Activated CD4-positive, alpha-beta T cell treated with anti-CD3 and anti-CD28 coated beads, Interleukin-2, amount 10 ng/mL, durations not matched to agents 7 days and 5 days (primary cell): ENCODE measurements at regions not wholly inside any gene's neighbourhood (a gene's known extent, or its start where the extent isn't known, plus 50 kb on each side); places are given as distances from the start of the nearest gene placed in this dataset.

ENCODE experiments used
- CTCF ChIA-PET: fragments of 350-600 bp; sonication (Branson Sonifier 250); formaldehyde crosslinking; loops from one replicate; lab custom pipeline; 2021; ENCODE audit warnings: antibody characterized with exemption; lab: Charles Lee
- POLR2A ChIA-PET: fragments of 350-600 bp; sonication (Branson Sonifier 250); formaldehyde crosslinking; loops from one replicate; lab custom pipeline; 2021; ENCODE audit warnings: antibody characterized with exemption; lab: Charles Lee
- DNase-seq: peaks from one replicate; pipeline ENCODE4 v3.0.0-alpha.2; 2020
- H3K27ac Mint-ChIP-seq: one replicate; pipeline ENCODE4 v1.8.0; 2021; ENCODE audit warnings: mild to moderate bottlenecking, moderate library complexity, mixed read lengths
- H3K27me3 Mint-ChIP-seq: one replicate; pipeline ENCODE4 v1.8.0; 2021; ENCODE audit warnings: mixed read lengths
- H3K36me3 Mint-ChIP-seq: one replicate; pipeline ENCODE4 v1.8.0; 2021; ENCODE audit warnings: low read depth, mixed read lengths
- H3K4me1 Mint-ChIP-seq: one replicate; pipeline ENCODE4 v1.8.0; 2021; ENCODE audit warnings: mixed read lengths
- H3K4me3 Mint-ChIP-seq: one replicate; pipeline ENCODE4 v1.8.0; 2021; ENCODE audit warnings: mild to moderate bottlenecking, moderate library complexity, mixed read lengths
- H3K9me3 Mint-ChIP-seq: one replicate; pipeline ENCODE4 v1.8.0; 2021; ENCODE audit warnings: mixed read lengths

GRCh38 chr5:58080573-58080972, 379.3 kb downstream of the PLK2 start:
- Mint-ChIP-seq H3K4me3 (no peak overlapping the region), H3K27ac (no peak overlapping the region), H3K9me3 (no peaks in the 10 kb centered on the region), H3K27me3 (peaks cover 4% of the 10 kb centered on the region), H3K36me3 (no peaks in the 10 kb centered on the region), H3K4me1 (no peaks in the 10 kb centered on the region)
- ChIA-PET CTCF (no interaction called here), POLR2A (no interaction called here)
- DNase-seq, result no peak

- ChIA-PET CTCF (no interaction called here), POLR2A (no interaction called here)
- peaks cover 4% of the 10 kb centered on the region for H3K27me3 Mint-ChIP-seq
- H3K4me3 Mint-ChIP-seq, result no peak overlapping the region
- H3K36me3 Mint-ChIP-seq, result no peaks in the 10 kb centered on the region
- no peak overlapping the region for H3K27ac Mint-ChIP-seq
- H3K4me1 Mint-ChIP-seq, result no peaks in the 10 kb centered on the region
- H3K9me3 Mint-ChIP-seq, result no peaks in the 10 kb centered on the region
- no peak for DNase-seq
Measured at GRCh38 chr5:58077966-58078365, 381.9 kb downstream of the PLK2 start.

- ChIA-PET POLR2A (no interaction called here), CTCF (no interaction called here)
- Mint-ChIP-seq H3K9me3 (no peaks in the 10 kb centered on the region), H3K36me3 (no peaks in the 10 kb centered on the region), H3K27ac (no peak overlapping the region), H3K4me1 (no peaks in the 10 kb centered on the region), H3K27me3 (peaks cover 1% of the 10 kb centered on the region), H3K4me3 (no peak overlapping the region)
- no peak for DNase-seq
Measured at GRCh38 chr5:58077416-58077815, 382.5 kb downstream of the PLK2 start.

- POLR2A ChIA-PET, result no interaction called here
- Mint-ChIP-seq H3K27me3 (no peaks in the 10 kb centered on the region), H3K4me1 (no peaks in the 10 kb centered on the region), H3K36me3 (no peaks in the 10 kb centered on the region), H3K27ac (no peak overlapping the region), H3K9me3 (no peaks in the 10 kb centered on the region), H3K4me3 (no peak overlapping the region)
- CTCF ChIA-PET, result interaction anchor here (1.2 kb wide), 1 partner anchor 54 kb away, joined by 3 read pairs; no protein-coding TSS in a partner anchor
- DNase-seq, result no peak
Measured at GRCh38 chr5:58076483-58077257, 383.2 kb downstream of the PLK2 start.

DNA sequence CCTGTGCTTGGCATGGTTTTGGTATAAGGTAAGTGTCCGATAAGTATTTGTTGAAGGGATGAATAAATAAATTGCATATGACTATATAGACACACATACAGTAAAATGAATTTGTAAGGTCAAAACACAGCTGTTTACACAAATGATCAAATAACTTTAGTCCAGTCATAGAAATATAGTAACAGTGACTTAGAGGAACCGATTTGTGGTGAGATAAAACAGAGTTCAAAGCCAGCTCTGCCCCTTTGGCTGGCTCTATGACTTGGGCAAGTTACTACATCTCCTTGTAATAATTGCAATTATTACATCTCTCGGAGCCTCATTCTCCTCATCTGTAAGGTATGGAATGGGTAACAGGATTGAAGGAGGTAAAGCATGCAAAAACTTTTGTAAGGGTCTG, 384.0 kb downstream of the PLK2 start:
- H3K36me3 Mint-ChIP-seq, result no peaks in the 10 kb centered on the region
- no peak overlapping the region for H3K27ac Mint-ChIP-seq
- CTCF ChIA-PET, result interaction anchor here (1.2 kb wide), 1 partner anchor 53 kb away, joined by 3 read pairs; no protein-coding TSS in a partner anchor
- POLR2A ChIA-PET, result no interaction called here
- no peaks in the 10 kb centered on the region for H3K27me3 Mint-ChIP-seq
- H3K4me3 Mint-ChIP-seq, result no peak overlapping the region
- no peaks in the 10 kb centered on the region for H3K4me1 Mint-ChIP-seq
- no peak for DNase-seq
- no peaks in the 10 kb centered on the region for H3K9me3 Mint-ChIP-seq

DNA sequence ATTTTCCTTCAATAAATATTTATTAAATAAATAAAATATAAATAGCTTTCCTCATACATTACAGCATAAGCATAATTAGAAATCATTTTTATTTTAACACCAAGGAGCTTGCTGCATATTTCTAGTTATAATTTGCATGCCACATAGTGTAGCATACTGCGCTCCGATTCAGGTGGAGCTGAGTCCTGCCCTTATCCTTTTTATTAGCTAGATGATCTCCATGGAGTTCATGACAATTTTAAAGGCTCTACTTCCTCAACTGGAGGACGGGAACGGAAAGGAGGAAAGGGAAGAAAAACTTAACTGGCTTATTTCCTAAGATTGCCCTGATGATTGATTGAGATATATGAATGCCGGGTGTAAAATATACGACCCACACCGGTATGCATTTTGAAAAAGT, 385.2 kb downstream of the PLK2 start:
- CTCF ChIA-PET, result no interaction called here
- H3K27ac Mint-ChIP-seq, result no peak overlapping the region
- no peaks in the 10 kb centered on the region for H3K4me1 Mint-ChIP-seq
- no peaks in the 10 kb centered on the region for H3K9me3 Mint-ChIP-seq
- no peak overlapping the region for H3K4me3 Mint-ChIP-seq
- DNase-seq, result no peak
- POLR2A ChIA-PET, result no interaction called here
- no peaks in the 10 kb centered on the region for H3K27me3 Mint-ChIP-seq
- H3K36me3 Mint-ChIP-seq, result no peaks in the 10 kb centered on the region

DNA sequence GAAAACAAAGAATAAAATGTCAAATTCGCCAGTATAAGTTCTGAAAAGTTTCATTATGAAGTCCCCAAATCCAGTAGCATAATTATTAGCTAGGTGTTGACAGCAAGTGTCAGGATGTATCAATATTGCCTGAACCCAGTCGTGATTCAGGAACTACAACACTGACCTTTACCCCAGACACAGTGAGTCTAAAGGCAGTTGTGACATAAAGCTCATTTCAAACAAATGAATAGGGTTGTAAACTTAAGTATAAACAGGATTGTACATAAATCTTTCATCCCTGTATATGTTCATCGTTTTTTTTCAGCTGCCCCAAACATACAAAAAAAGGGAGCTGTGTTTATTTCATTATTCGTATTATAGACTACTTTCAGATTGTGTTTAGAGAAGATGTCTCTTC, 385.7 kb downstream of the PLK2 start:
- DNase-seq, result no peak
- Mint-ChIP-seq H3K27me3 (no peaks in the 10 kb centered on the region), H3K36me3 (no peaks in the 10 kb centered on the region), H3K4me3 (no peak overlapping the region), H3K27ac (no peak overlapping the region), H3K9me3 (no peaks in the 10 kb centered on the region), H3K4me1 (no peaks in the 10 kb centered on the region)
- ChIA-PET POLR2A (no interaction called here), CTCF (interaction anchor here (0.6 kb wide), 1 partner anchor 472 kb away, joined by 3 read pairs; no protein-coding TSS in a partner anchor)

DNA sequence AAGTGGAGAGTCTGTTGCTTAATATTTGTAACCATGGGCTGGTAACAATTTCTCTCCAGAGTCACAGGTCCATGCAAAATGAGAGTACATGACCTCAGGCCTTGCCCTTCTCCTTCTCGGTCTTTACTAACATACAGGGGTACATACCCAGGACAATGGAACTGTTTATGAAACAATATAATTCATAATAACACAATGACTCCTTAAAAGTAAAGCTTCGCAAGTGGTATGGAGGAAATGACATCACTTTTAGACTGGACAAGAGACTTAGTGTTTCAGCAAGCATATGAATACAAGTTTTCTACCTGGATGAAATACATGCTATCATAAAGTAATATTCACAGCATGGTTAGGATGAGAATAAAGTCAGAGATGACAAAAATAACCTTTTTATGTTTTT, 386.6 kb downstream of the PLK2 start:
- POLR2A ChIA-PET, result no interaction called here
- CTCF ChIA-PET, result no interaction called here

DNA sequence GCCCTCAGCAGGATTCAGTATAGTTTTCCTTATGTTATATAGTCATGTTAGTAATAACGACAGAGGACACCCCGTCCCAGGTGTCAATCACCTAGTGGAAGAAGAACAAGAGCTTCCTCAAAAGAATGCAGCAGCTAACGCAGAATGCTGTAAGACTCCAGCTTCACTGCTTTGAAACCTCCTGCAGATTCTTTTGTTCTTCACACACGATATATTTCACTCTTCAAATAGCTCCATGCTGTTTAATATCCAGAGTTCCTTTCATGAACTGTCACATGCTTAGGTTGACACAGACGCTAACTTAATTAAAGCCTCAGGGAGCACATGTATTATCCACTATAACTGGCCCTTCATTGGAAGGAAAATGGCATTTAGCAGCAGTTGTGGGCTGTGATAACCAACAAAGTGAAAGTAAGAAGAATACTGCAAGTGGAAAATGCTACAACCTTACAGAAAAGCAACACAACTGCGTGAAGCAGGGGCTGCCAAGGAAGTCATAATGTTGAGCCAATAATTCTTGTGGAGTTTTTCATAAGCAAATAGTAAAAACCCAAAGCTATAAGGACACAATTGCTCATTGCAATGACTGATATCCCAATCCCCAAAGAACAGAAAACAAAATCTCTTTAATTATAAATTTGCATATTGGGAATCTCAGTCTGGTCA, 387.5 kb downstream of the PLK2 start:
- CTCF ChIA-PET, result no interaction called here
- no peak overlapping the region for H3K4me3 Mint-ChIP-seq
- H3K27ac Mint-ChIP-seq, result no peak overlapping the region
- POLR2A ChIA-PET, result no interaction called here
- no peaks in the 10 kb centered on the region for H3K4me1 Mint-ChIP-seq
- H3K9me3 Mint-ChIP-seq, result no peaks in the 10 kb centered on the region
- H3K36me3 Mint-ChIP-seq, result no peaks in the 10 kb centered on the region
- no peak for DNase-seq
- no peaks in the 10 kb centered on the region for H3K27me3 Mint-ChIP-seq

More for the DNA sequence above, 386.6 kb downstream of the PLK2 start:
- H3K9me3 Mint-ChIP-seq, result no peaks in the 10 kb centered on the region
- H3K4me1 Mint-ChIP-seq, result no peaks in the 10 kb centered on the region
- DNase-seq, result no peak
- H3K27me3 Mint-ChIP-seq, result no peaks in the 10 kb centered on the region
- no peak overlapping the region for H3K4me3 Mint-ChIP-seq
- H3K36me3 Mint-ChIP-seq, result no peaks in the 10 kb centered on the region
- H3K27ac Mint-ChIP-seq, result no peak overlapping the region

DNA sequence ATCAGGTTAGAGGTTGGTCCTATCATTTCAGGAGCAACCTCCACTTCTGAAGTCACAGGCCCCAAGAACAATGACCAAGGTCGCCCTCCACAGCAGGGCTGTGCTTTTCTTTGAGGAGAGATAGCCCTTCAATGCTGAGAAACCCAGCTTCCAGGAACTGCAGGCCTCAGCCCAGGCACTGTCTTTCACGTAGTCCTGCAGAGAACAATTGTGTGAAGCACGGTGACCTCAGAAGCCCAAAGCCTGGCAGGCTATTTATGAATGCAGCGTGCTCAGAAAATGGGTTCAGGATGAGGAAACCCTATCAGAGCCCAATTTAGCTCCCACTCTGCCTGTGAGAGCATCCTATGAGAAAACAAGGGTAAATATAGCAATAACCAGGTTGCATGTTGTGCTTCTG, 388.3 kb downstream of the PLK2 start:
- no peaks in the 10 kb centered on the region for H3K4me1 Mint-ChIP-seq
- no peak overlapping the region for H3K4me3 Mint-ChIP-seq
- ChIA-PET POLR2A (no interaction called here), CTCF (no interaction called here)
- no peaks in the 10 kb centered on the region for H3K36me3 Mint-ChIP-seq
- H3K27ac Mint-ChIP-seq, result no peak overlapping the region
- no peaks in the 10 kb centered on the region for H3K9me3 Mint-ChIP-seq
- no peak for DNase-seq
- no peaks in the 10 kb centered on the region for H3K27me3 Mint-ChIP-seq

DNA sequence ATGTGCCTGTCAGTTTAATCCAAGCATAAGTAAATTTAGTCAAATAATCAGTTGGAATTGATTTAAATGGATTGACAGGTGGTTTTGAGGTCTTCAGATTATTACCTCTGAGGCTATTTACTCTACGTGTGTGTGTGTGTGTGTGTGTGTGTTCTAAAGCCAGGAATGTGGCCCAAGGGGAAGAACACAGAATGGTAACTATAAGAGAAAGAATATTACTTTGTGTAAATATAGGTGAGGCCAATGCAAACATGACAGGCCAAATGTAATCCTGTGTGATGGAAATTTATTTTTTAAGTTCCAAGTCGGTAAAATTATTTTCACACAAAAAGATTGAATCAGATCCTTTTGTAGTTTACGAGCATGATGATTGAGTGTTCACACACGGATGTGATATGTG, 390.0 kb downstream of the PLK2 start:
- ChIA-PET POLR2A (no interaction called here), CTCF (no interaction called here)
- Mint-ChIP-seq H3K4me1 (no peaks in the 10 kb centered on the region), H3K27ac (no peak overlapping the region), H3K4me3 (no peak overlapping the region), H3K27me3 (no peaks in the 10 kb centered on the region), H3K9me3 (no peaks in the 10 kb centered on the region), H3K36me3 (no peaks in the 10 kb centered on the region)
- no peak for DNase-seq

DNA sequence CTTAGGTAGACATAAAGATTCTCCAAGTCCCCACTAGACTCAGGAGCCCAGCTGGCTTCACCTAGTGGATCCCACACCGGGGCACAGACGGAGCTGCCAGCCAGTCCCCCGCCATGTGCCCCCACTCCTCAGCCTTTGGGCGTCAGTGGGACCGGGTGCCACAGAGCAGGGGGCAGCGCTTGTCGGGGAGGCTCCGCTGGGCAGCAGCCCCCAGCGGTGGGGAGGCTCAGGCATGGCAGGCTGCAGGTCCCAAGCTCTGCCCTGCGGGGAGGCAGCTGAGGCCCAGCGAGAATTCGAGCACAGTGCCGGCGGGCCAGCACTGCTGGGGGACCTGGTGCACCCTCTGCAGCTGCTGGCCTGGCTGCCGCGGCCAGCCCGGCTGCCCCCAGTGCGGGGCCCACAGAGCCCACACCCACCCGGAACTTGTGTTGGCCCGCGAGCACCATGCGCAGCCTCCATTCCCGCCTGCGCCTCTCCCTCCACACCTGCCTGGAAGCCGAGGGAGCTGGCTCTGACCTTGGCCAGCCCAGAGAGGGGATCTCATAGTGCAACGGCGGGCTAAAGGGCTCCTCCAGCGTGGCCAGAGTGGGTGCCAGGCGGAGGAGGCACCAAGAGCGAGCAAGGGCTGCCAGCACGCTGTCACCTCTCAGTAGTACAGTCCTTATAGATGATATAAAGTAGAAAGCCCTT, 390.7 kb downstream of the PLK2 start:
- POLR2A ChIA-PET, result no interaction called here
- no peak for DNase-seq
- no peak overlapping the region for H3K27ac Mint-ChIP-seq
- H3K4me3 Mint-ChIP-seq, result no peak overlapping the region
- CTCF ChIA-PET, result no interaction called here
- no peaks in the 10 kb centered on the region for H3K9me3 Mint-ChIP-seq
- H3K27me3 Mint-ChIP-seq, result no peaks in the 10 kb centered on the region
- no peaks in the 10 kb centered on the region for H3K4me1 Mint-ChIP-seq
- H3K36me3 Mint-ChIP-seq, result no peaks in the 10 kb centered on the region

DNA sequence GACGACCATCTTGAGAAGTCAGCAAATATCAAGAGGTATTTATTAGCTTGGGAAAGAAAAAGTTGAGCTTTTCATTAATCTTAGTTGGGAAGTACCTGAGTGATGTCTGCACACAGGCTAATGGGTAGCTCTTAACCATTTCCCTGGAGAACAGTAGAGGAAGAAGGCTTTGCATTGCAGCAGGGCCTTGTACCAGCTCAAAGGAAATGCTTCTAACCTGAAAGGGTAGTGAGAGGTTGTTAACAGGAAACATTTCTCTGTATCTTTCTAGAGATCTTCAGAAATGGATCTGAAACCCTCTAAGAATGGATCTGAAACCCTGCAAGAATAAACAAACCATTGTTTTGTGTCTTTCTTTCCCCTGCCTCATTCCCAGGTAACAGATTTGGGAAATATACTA, 393.3 kb downstream of the PLK2 start:
- no peak overlapping the region for H3K27ac Mint-ChIP-seq
- no peaks in the 10 kb centered on the region for H3K9me3 Mint-ChIP-seq
- no peaks in the 10 kb centered on the region for H3K4me1 Mint-ChIP-seq
- H3K27me3 Mint-ChIP-seq, result peaks cover 2% of the 10 kb centered on the region
- H3K36me3 Mint-ChIP-seq, result no peaks in the 10 kb centered on the region
- CTCF ChIA-PET, result no interaction called here
- POLR2A ChIA-PET, result no interaction called here
- H3K4me3 Mint-ChIP-seq, result no peak overlapping the region
- no peak for DNase-seq
